T-helper 1 cell treated with Interleukin-12 subunit alpha and Interleukin-12 subunit beta and Interleukin-4 antibody, amounts not matched to agents 30 ng/mL and 1 ng/mL, for 36 hours (primary cell): ENCODE measurements at regions not wholly inside any gene's neighbourhood (a gene's known extent, or its start where the extent isn't known, plus 50 kb on each side); places are given as distances from the start of the nearest gene placed in this dataset.
"Not testable (repeated sequence)": the region's sequence is repeated elsewhere in the genome, so short reads cannot be mapped to it uniquely, and the experiment has no call there.

Experiments used
- intact Hi-C: fragments of 100-400 bp; cut with micrococcal nuclease; formaldehyde crosslinking; loops from one replicate; pipeline ENCODE4 v1.15.1; 2024

- intact Hi-C loops = no loop called here
These were observed 357.5 kb downstream of the GALC start for GRCh38 chr14:87635442-87635841.

- intact Hi-C loops = no loop called here
These were observed 360.2 kb downstream of the GALC start for GRCh38 chr14:87632796-87633195.

- intact Hi-C loops = no loop called here
These were observed 362.1 kb downstream of the GALC start for GRCh38 chr14:87630846-87631245.

GRCh38 chr14:87629788-87630187 lies 363.2 kb downstream of the GALC start:
- intact Hi-C loops = no loop called here

GRCh38 chr14:87628780-87629179 lies 364.2 kb downstream of the GALC start:
- intact Hi-C loops = no loop called here

GRCh38 chr14:87628129-87628528 lies 364.9 kb downstream of the GALC start:
- intact Hi-C loops = no loop called here

- intact Hi-C loops = no loop called here
These were observed 366.7 kb downstream of the GALC start for GRCh38 chr14:87626266-87626665.

- intact Hi-C loops = no loop called here
These were observed 369.4 kb downstream of the GALC start for GRCh38 chr14:87623616-87624015.

- intact Hi-C loops = no loop called here
These were observed 375.9 kb downstream of the GALC start for GRCh38 chr14:87617079-87617478.

GRCh38 chr14:87615822-87616679 lies 376.9 kb downstream of the GALC start:
- intact Hi-C loops = no loop called here

- intact Hi-C loops = no loop called here
These were observed 377.9 kb downstream of the GALC start for GRCh38 chr14:87615047-87615446.

GRCh38 chr14:87613881-87614280 lies 379.1 kb downstream of the GALC start:
- intact Hi-C loops = no loop called here

- intact Hi-C loops = not testable (repeated sequence)
These were observed 385.9 kb downstream of the GALC start for GRCh38 chr14:87607056-87607455.

GRCh38 chr14:87601036-87601435 lies 391.9 kb downstream of the GALC start:
- intact Hi-C loops = no loop called here

GRCh38 chr14:87600240-87600639 lies 392.7 kb downstream of the GALC start:
- intact Hi-C loops = no loop called here

- intact Hi-C loops = no loop called here
These were observed 411.7 kb downstream of the GALC start for GRCh38 chr14:87581298-87581697.

- intact Hi-C loops = no loop called here
These were observed 413.9 kb downstream of the GALC start for GRCh38 chr14:87579036-87579435.

GRCh38 chr14:87575378-87575777 lies 417.6 kb downstream of the GALC start:
- intact Hi-C loops = no loop called here

- intact Hi-C loops = no loop called here
These were observed 419.4 kb downstream of the GALC start for GRCh38 chr14:87573591-87573990.

GRCh38 chr14:87567618-87568295 lies 425.2 kb downstream of the GALC start:
- intact Hi-C loops = no loop called here

- intact Hi-C loops = no loop called here
These were observed 426.0 kb downstream of the GALC start for GRCh38 chr14:87566991-87567390.

- intact Hi-C loops = no loop called here
These were observed 445.4 kb downstream of the GALC start for GRCh38 chr14:87547536-87547935.

- intact Hi-C loops = no loop called here
These were observed 450.7 kb downstream of the GALC start for GRCh38 chr14:87542288-87542687.
